Body of pancreas (tissue), 4 donors: ENCODE measurements at regions not wholly inside any gene's neighbourhood (a gene's known extent, or its start where the extent isn't known, plus 50 kb on each side); places are given as distances from the start of the nearest gene placed in this dataset.

Experiments used
- ATAC-seq: fragments of 150-250 bp; one replicate; pipeline ENCODE4 v1.9.1; 2016
- DNase-seq, 4 donors: peaks; one replicate each; pipeline ENCODE4 v3.0.0-alpha.2; 2019
- H3K27ac ChIP-seq, 4 donors: fragments of 200-600 bp; sonication (generic); 1 replicate in 3 of 4; 2 replicates in 1 of 4; pipeline versions ENCODE4 v1.5.1 to v1.6.1; 2016 to 2019; ENCODE audit warnings: mild to moderate bottlenecking in 1 of 4, mixed read lengths in 1 of 4, moderate library complexity in 1 of 4
- H3K27me3 ChIP-seq, 2 donors: fragments of 200-600 bp; sonication (generic); one replicate each; pipeline ENCODE4 v1.6.0; 2016; ENCODE audit warnings: mild to moderate bottlenecking in 1 of 2
- H3K36me3 ChIP-seq, 2 donors: fragments of 200-600 bp; sonication (generic); replicated peaks in 1 of 2; 2 replicates each; pipeline ENCODE4 v1.5.1; 2016; ENCODE audit warnings: low read depth in 2 of 2; ENCODE audit not compliant: insufficient read depth in 1 of 2
- H3K4me1 ChIP-seq: fragments of 200-600 bp; sonication (generic); one replicate; pipeline ENCODE4 v1.6.0; 2016
- H3K4me3 ChIP-seq, 2 donors: fragments of 200-600 bp; sonication (generic); 1 replicate in 1 of 2; 2 replicates in 1 of 2; pipeline ENCODE4 v1.5.1; 2016 to 2019
- H3K9me3 ChIP-seq, 3 donors: fragments of 200-600 bp; sonication (generic); 1 replicate in 2 of 3; 2 replicates in 1 of 3; pipeline ENCODE4 v1.5.1; 2016
- CTCF ChIP-seq, 7 experiments: fragments of 450-650 bp in 4 of 7; fragments of 200-600 bp in 3 of 7; sonication (generic) in 3 of 7; IDR thresholded peaks; one replicate each; pipeline ENCODE4 v1.5.1; 2016 to 2019; ENCODE audit warnings: antibody characterized with exemption in 7 of 7
- POLR2A ChIP-seq, 3 donors: fragments of 450-650 bp; IDR thresholded peaks; one replicate each; pipeline ENCODE4 v1.6.1; 2016; ENCODE audit warnings: antibody characterized with exemption in 3 of 3, mild to moderate bottlenecking in 2 of 3
- whole genome bisulfite sequencing, 2 donors: methylation state at CpG; one replicate each; pipeline ENCODE4 v1.1.5; 2017; 5-methylcytosine and 5-hydroxymethylcytosine counted together
- intact Hi-C: fragments of 100-400 bp; cut with DNase I; formaldehyde crosslinking; loops from one replicate; pipeline ENCODE4 v1.15.1; 2023

GRCh38 chr9:89554307-89555035 lies 50.3 kb upstream of the GADD45G start:
- no peak for TF ChIP-seq CTCF (IDR thresholded peaks at IDR 0.05)
- TF ChIP-seq POLR2A (IDR thresholded peaks at IDR 0.05): no peak
- no peak for ATAC-seq
- Histone ChIP-seq H3K27ac (no peak overlapping the region), H3K36me3 (no peaks in the 10 kb centered on the region), H3K27me3 (no peaks in the 10 kb centered on the region), H3K9me3 (no peaks in the 10 kb centered on the region), H3K4me1 (peaks cover 10% of the 10 kb centered on the region), H3K4me3 (no peak overlapping the region)
- 87 to 90% methylated on average over 10 to 11 of the region's 11 CpGs for WGBS, 2 donors
- no peak for DNase-seq
- intact Hi-C loops: no loop called here

GRCh38 chr9:89553451-89554010 lies 51.3 kb upstream of the GADD45G start:
- Histone ChIP-seq H3K36me3 (no peaks in the 10 kb centered on the region), H3K27me3 (no peaks in the 10 kb centered on the region), H3K4me1 (peaks cover under 1% of the 10 kb centered on the region), H3K9me3 (no peaks in the 10 kb centered on the region), H3K27ac (no peak overlapping the region), H3K4me3 (no peak overlapping the region)
- ATAC-seq (no peak), DNase-seq (no peak)
- intact Hi-C loops: no loop called here
- 86% methylated on average over 5 to 6 of the region's 6 CpGs for WGBS, 2 donors
- no peak for TF ChIP-seq POLR2A (IDR thresholded peaks at IDR 0.05)
- TF ChIP-seq CTCF (IDR thresholded peaks at IDR 0.05): no peak

GRCh38 chr9:89550346-89550927 lies 52.5 kb upstream of the SEMA4D start:
- Histone ChIP-seq H3K9me3 (no peaks in the 10 kb centered on the region), H3K36me3 (no peaks in the 10 kb centered on the region), H3K27ac (no peak overlapping the region), H3K4me3 (no peak overlapping the region), H3K4me1 (no peaks in the 10 kb centered on the region), H3K27me3 (no peaks in the 10 kb centered on the region)
- DNase-seq (no peak), ATAC-seq (no peak)
- WGBS, 2 donors: 52% methylated on average over 9 of the region's 9 CpGs
- intact Hi-C loops: no loop called here
- TF ChIP-seq POLR2A (IDR thresholded peaks at IDR 0.05) (no peak), CTCF (IDR thresholded peaks at IDR 0.05) (no peak)

- no peaks in the 10 kb centered on the region for H3K27me3 ChIP-seq
- peak; percentile 75 to 83 (median 78) for DNase-seq
- ATAC-seq: peak; percentile 92
- 17 to 18% methylated on average over 5 of the region's 5 CpGs for WGBS, 2 donors
- H3K4me1 ChIP-seq: no peaks in the 10 kb centered on the region
- peak; percentile 62 to 89 (median 84) for TF ChIP-seq CTCF (IDR thresholded peaks at IDR 0.05)
- no peak for TF ChIP-seq POLR2A (IDR thresholded peaks at IDR 0.05)
- no peaks in the 10 kb centered on the region for H3K36me3 ChIP-seq
- no peak overlapping the region for H3K27ac ChIP-seq
- intact Hi-C loops: loop anchor here (10.0 kb wide), 1 partner anchor 224 kb away; no protein-coding TSS in a partner anchor
- H3K9me3 ChIP-seq: no peaks in the 10 kb centered on the region
- H3K4me3 ChIP-seq: no peak overlapping the region
Measured at GRCh38 chr9:89549031-89549644, 51.2 kb upstream of the SEMA4D start.
